HEK293 (cell line): ENCODE measurements at regions not wholly inside any gene's neighbourhood (a gene's known extent, or its start where the extent isn't known, plus 50 kb on each side); places are given as distances from the start of the nearest gene placed in this dataset.

Source experiments
- CTCF ChIA-PET: fragments of 350-600 bp; formaldehyde crosslinking; extraction: SDS; loops from one replicate; lab custom pipeline; 2021; ENCODE audit warnings: antibody characterized with exemption; lab: Yijun Ruan, JAX
- POLR2A ChIA-PET: fragments of 300-600 bp; formaldehyde crosslinking; extraction: SDS; loops from one replicate; lab custom pipeline; 2020; ENCODE audit warnings: antibody characterized with exemption, inconsistent platforms; lab: Yijun Ruan, JAX
- H3K27ac ChIP-seq: fragments of 200-500 bp; sonication (Bioruptor generic); 2 replicates; pipeline ENCODE4 v1.5.1; 2014; ENCODE audit warnings: low read depth, low read length, control low read depth, inconsistent platforms; ENCODE audit errors: extremely low read depth
- H3K36me3 ChIP-seq, 2 experiments: fragments of 200-500 bp in 1 of 2; sonication (Bioruptor generic) in 1 of 2; 1 replicate in 1 of 2; 2 replicates in 1 of 2; pipeline ENCODE4 v1.5.1; 2014 to 2017; ENCODE audit warnings: inconsistent platforms in 2 of 2, low read length in 2 of 2; ENCODE audit not compliant: control insufficient read depth in 2 of 2, insufficient read depth in 1 of 2
- H3K4me1 ChIP-seq: fragments of 200-500 bp; sonication (Bioruptor generic); 2 replicates; pipeline ENCODE4 v1.5.1; 2014; ENCODE audit warnings: mild to moderate bottlenecking, low read length, inconsistent platforms; ENCODE audit not compliant: control insufficient read depth, insufficient read depth
- H3K4me3 ChIP-seq: 2 replicates; pipeline ENCODE4 v1.5.1; 2011; ENCODE audit warnings: low read depth, mild to moderate bottlenecking, control low read depth, low read length, moderate library complexity
- H3K9me3 ChIP-seq: fragments of 200-500 bp; sonication (Bioruptor generic); 2 replicates; pipeline ENCODE4 v1.5.1; 2014; ENCODE audit warnings: low read depth, low read length, inconsistent platforms; ENCODE audit not compliant: control insufficient read depth, insufficient read depth
- BCL11B ChIP-seq: fragments of 450-650 bp; formaldehyde crosslinking; IDR thresholded peaks from 2 replicates; pipeline ENCODE4 v1.5.1; 2016; ENCODE audit warnings: low read depth, missing biosample characterization, missing genetic modification characterization
- HOXA7 ChIP-seq: sonication (generic); formaldehyde crosslinking; IDR thresholded peaks from 2 replicates; pipeline ENCODE4 v1.8.1; 2022; ENCODE audit warnings: missing genetic modification reagents, borderline replicate concordance
- KLF7 ChIP-seq: fragments of 450-650 bp; formaldehyde crosslinking; IDR thresholded peaks from 2 replicates; pipeline ENCODE4 v1.5.1; 2016; ENCODE audit warnings: missing biosample characterization, missing genetic modification characterization, borderline replicate concordance
- KLF8 ChIP-seq: fragments of 450-650 bp; formaldehyde crosslinking; IDR thresholded peaks from 2 replicates; pipeline ENCODE4 v1.5.1; 2016; ENCODE audit warnings: missing biosample characterization, missing genetic modification characterization
- KLF9 ChIP-seq: fragments of 450-650 bp; formaldehyde crosslinking; IDR thresholded peaks from 2 replicates; pipeline ENCODE4 v1.5.1; 2016; ENCODE audit warnings: missing biosample characterization, missing genetic modification characterization, low read depth
- OSR2 ChIP-seq: fragments of 450-650 bp; formaldehyde crosslinking; IDR thresholded peaks from 2 replicates; pipeline ENCODE4 v1.5.1; 2016; ENCODE audit warnings: missing biosample characterization, missing genetic modification characterization
- WT1 ChIP-seq: fragments of 450-650 bp; formaldehyde crosslinking; IDR thresholded peaks from 2 replicates; pipeline ENCODE4 v1.5.1; 2016; ENCODE audit warnings: missing biosample characterization, missing genetic modification characterization
- ZNF10 ChIP-seq: fragments of 450-650 bp; formaldehyde crosslinking; IDR thresholded peaks from 2 replicates; pipeline ENCODE4 v1.5.1; 2017; ENCODE audit warnings: missing biosample characterization, missing genetic modification characterization
- ZNF133 ChIP-seq: fragments of 450-650 bp; formaldehyde crosslinking; IDR thresholded peaks from 2 replicates; pipeline ENCODE4 v1.5.1; 2016; ENCODE audit warnings: missing biosample characterization, missing genetic modification characterization
- ZNF221 ChIP-seq: fragments of 450-650 bp; formaldehyde crosslinking; IDR thresholded peaks from 2 replicates; pipeline ENCODE4 v1.5.1; 2017; ENCODE audit warnings: missing biosample characterization, missing genetic modification characterization, borderline replicate concordance
- ZNF223 ChIP-seq: fragments of 450-650 bp; formaldehyde crosslinking; IDR thresholded peaks from 2 replicates; pipeline ENCODE4 v1.5.1; 2016; ENCODE audit warnings: missing biosample characterization, missing genetic modification characterization
- ZNF311 ChIP-seq: fragments of 450-650 bp; formaldehyde crosslinking; IDR thresholded peaks from 2 replicates; pipeline ENCODE4 v1.5.1; 2017; ENCODE audit warnings: missing biosample characterization, missing genetic modification characterization, borderline replicate concordance
- ZNF335 ChIP-seq: fragments of 450-650 bp; formaldehyde crosslinking; conservative IDR thresholded peaks from 2 replicates; pipeline ENCODE4 v1.5.1; 2016; ENCODE audit warnings: missing biosample characterization, missing genetic modification characterization
- ZNF354C ChIP-seq: fragments of 450-650 bp; formaldehyde crosslinking; IDR thresholded peaks from 2 replicates; pipeline ENCODE4 v1.5.1; 2016; ENCODE audit warnings: missing biosample characterization, missing genetic modification characterization, low read depth, borderline replicate concordance
- ZNF416 ChIP-seq: fragments of 450-650 bp; formaldehyde crosslinking; IDR thresholded peaks from 2 replicates; pipeline ENCODE4 v1.5.1; 2016; ENCODE audit warnings: missing biosample characterization, missing genetic modification characterization
- ZNF423 ChIP-seq: fragments of 450-650 bp; formaldehyde crosslinking; IDR thresholded peaks from 2 replicates; pipeline ENCODE4 v1.5.1; 2016; ENCODE audit warnings: missing biosample characterization, missing genetic modification characterization
- ZNF501 ChIP-seq: fragments of 450-650 bp; formaldehyde crosslinking; IDR thresholded peaks from 2 replicates; pipeline ENCODE4 v1.5.1; 2016; ENCODE audit warnings: missing biosample characterization, missing genetic modification characterization
- ZNF510 ChIP-seq: fragments of 450-650 bp; formaldehyde crosslinking; IDR thresholded peaks from 2 replicates; pipeline ENCODE4 v1.5.1; 2018; ENCODE audit warnings: mild to moderate bottlenecking, missing genetic modification characterization, missing biosample characterization; ENCODE audit not compliant: insufficient replicate concordance
- ZNF514 ChIP-seq: fragments of 450-650 bp; formaldehyde crosslinking; IDR thresholded peaks from 2 replicates; pipeline ENCODE4 v1.5.1; 2016; ENCODE audit warnings: missing biosample characterization, missing genetic modification characterization
- ZNF549 ChIP-seq: fragments of 450-650 bp; IDR thresholded peaks from 2 replicates; pipeline ENCODE4 v1.5.1; 2018; ENCODE audit warnings: missing biosample characterization, missing genetic modification characterization, mild to moderate bottlenecking, inconsistent platforms, moderate library complexity
- ZNF707 ChIP-seq: fragments of 450-650 bp; formaldehyde crosslinking; IDR thresholded peaks from 2 replicates; pipeline ENCODE4 v1.5.1; 2016; ENCODE audit warnings: missing biosample characterization, missing genetic modification characterization
- ZNF768 ChIP-seq: fragments of 450-650 bp; formaldehyde crosslinking; IDR thresholded peaks from 2 replicates; pipeline ENCODE4 v1.5.1; 2018; ENCODE audit warnings: missing biosample characterization, mild to moderate bottlenecking, missing genetic modification characterization
- ZNF791 ChIP-seq: fragments of 450-650 bp; formaldehyde crosslinking; IDR thresholded peaks from 2 replicates; pipeline ENCODE4 v1.5.1; 2016; ENCODE audit warnings: missing biosample characterization, missing genetic modification characterization
- ZNF792 ChIP-seq: fragments of 450-650 bp; formaldehyde crosslinking; IDR thresholded peaks from 2 replicates; pipeline ENCODE4 v1.5.1; 2016; ENCODE audit warnings: missing biosample characterization, missing genetic modification characterization
- ZSCAN30 ChIP-seq: fragments of 450-650 bp; IDR thresholded peaks from 2 replicates; pipeline ENCODE4 v1.5.1; 2018; ENCODE audit warnings: missing biosample characterization, mild to moderate bottlenecking, missing genetic modification characterization, moderate library complexity
- TF ChIP-seq, protein P1 (sequence below): fragments of 450-650 bp; formaldehyde crosslinking; IDR thresholded peaks from 2 replicates; pipeline ENCODE4 v1.5.1; 2016; ENCODE audit warnings: missing biosample characterization, missing genetic modification characterization, borderline replicate concordance
- TF ChIP-seq, protein P2 (sequence below): fragments of 450-650 bp; formaldehyde crosslinking; IDR thresholded peaks from 2 replicates; pipeline ENCODE4 v1.5.1; 2017; ENCODE audit warnings: missing biosample characterization, mild to moderate bottlenecking, missing genetic modification characterization, moderate library complexity
- TF ChIP-seq, protein P3 (sequence below): fragments of 450-650 bp; formaldehyde crosslinking; IDR thresholded peaks from 2 replicates; pipeline ENCODE4 v1.5.1; 2016; ENCODE audit warnings: missing biosample characterization, missing genetic modification characterization

DNA sequence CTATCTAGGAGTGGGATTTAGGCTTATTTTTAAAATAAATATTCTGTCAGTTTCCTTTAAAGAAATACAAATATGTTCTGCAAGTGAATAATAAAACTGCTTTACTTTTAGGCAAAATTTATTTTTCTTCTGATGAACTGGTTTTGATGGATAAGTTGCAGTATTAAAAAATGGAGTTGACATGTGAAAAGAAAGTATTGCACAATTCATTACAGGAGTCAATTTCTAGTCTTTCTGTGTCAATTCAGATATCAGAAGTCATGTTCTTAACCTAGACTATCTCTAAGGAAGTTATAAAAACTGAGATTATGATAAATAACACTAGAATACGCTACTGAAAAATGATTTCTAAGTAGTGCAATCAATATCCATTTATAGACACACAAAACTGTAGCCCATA, 270.2 kb upstream of the TMPRSS15 start:
- H3K36me3 ChIP-seq, result no peaks in the 10 kb centered on the region
- no peak overlapping the region for H3K27ac ChIP-seq
- CTCF ChIA-PET, result no interaction called here
- H3K4me3 ChIP-seq, result no peak overlapping the region
- TF ChIP-seq, protein P1, sequence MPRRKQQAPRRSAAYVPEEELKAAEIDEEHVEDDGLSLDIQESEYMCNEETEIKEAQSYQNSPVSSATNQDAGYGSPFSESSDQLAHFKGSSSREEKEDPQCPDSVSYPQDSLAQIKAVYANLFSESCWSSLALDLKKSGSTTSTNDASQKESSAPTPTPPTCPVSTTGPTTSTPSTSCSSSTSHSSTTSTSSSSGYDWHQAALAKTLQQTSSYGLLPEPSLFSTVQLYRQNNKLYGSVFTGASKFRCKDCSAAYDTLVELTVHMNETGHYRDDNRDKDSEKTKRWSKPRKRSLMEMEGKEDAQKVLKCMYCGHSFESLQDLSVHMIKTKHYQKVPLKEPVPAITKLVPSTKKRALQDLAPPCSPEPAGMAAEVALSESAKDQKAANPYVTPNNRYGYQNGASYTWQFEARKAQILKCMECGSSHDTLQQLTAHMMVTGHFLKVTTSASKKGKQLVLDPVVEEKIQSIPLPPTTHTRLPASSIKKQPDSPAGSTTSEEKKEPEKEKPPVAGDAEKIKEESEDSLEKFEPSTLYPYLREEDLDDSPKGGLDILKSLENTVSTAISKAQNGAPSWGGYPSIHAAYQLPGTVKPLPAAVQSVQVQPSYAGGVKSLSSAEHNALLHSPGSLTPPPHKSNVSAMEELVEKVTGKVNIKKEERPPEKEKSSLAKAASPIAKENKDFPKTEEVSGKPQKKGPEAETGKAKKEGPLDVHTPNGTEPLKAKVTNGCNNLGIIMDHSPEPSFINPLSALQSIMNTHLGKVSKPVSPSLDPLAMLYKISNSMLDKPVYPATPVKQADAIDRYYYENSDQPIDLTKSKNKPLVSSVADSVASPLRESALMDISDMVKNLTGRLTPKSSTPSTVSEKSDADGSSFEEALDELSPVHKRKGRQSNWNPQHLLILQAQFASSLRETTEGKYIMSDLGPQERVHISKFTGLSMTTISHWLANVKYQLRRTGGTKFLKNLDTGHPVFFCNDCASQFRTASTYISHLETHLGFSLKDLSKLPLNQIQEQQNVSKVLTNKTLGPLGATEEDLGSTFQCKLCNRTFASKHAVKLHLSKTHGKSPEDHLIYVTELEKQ (tag by site-specific recombination), result no peak
- TF ChIP-seq KLF8 (no peak), HOXA7 (CRISPR knock-in tag) (no peak), ZNF133 (tag by site-specific recombination) (no peak), ZNF335 (tag by site-specific recombination) (no peak), ZSCAN30 (tag by site-specific recombination) (no peak), ZNF311 (tag by site-specific recombination) (no peak), ZNF792 (tag by site-specific recombination) (no peak), ZNF791 (tag by site-specific recombination) (no peak), ZNF501 (tag by site-specific recombination) (no peak), ZNF423 (tag by site-specific recombination) (no peak), ZNF10 (tag by site-specific recombination) (no peak), ZNF223 (no peak), KLF9 (tag by site-specific recombination) (no peak), ZNF768 (tag by site-specific recombination) (no peak)
- no peaks in the 10 kb centered on the region for H3K4me1 ChIP-seq
- POLR2A ChIA-PET, result no interaction called here
- peaks cover under 1% of the 10 kb centered on the region; the same call in 1 of the 2 replicates for H3K9me3 ChIP-seq

DNA sequence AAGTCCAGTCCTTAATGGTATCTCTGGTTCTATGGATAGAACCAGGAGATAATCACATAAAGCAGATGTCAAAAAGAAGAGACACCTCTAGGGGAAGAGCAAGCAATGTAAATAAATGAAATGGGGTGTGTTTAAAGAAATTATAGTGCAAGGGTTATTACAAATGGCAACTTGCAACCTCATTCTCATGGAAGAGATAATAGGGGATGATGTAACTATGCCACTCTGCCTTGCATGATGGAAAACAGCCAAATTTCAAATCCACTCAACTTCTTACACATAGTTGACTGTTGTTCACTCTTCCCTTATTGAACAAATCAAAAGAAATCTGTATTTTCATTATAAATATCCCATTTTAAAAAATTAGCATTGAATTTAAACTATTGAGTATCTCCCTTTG, 274.0 kb upstream of the TMPRSS15 start:
- TF ChIP-seq ZNF510 (tag by site-specific recombination) (no peak), ZNF549 (tag by site-specific recombination) (no peak), ZNF223 (no peak), WT1 (no peak), ZNF416 (no peak), ZNF514 (no peak), ZNF221 (no peak), KLF7 (tag by site-specific recombination) (no peak), ZNF423 (tag by site-specific recombination) (no peak), ZNF354C (tag by site-specific recombination) (no peak), ZNF707 (tag by site-specific recombination) (no peak), OSR2 (no peak), BCL11B (tag by site-specific recombination) (no peak)
- TF ChIP-seq, protein P2, sequence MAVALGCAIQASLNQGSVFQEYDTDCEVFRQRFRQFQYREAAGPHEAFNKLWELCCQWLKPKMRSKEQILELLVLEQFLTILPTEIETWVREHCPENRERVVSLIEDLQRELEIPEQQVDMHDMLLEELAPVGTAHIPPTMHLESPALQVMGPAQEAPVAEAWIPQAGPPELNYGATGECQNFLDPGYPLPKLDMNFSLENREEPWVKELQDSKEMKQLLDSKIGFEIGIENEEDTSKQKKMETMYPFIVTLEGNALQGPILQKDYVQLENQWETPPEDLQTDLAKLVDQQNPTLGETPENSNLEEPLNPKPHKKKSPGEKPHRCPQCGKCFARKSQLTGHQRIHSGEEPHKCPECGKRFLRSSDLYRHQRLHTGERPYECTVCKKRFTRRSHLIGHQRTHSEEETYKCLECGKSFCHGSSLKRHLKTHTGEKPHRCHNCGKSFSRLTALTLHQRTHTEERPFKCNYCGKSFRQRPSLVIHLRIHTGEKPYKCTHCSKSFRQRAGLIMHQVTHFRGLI (tag by site-specific recombination), result no peak
- TF ChIP-seq, protein P3, sequence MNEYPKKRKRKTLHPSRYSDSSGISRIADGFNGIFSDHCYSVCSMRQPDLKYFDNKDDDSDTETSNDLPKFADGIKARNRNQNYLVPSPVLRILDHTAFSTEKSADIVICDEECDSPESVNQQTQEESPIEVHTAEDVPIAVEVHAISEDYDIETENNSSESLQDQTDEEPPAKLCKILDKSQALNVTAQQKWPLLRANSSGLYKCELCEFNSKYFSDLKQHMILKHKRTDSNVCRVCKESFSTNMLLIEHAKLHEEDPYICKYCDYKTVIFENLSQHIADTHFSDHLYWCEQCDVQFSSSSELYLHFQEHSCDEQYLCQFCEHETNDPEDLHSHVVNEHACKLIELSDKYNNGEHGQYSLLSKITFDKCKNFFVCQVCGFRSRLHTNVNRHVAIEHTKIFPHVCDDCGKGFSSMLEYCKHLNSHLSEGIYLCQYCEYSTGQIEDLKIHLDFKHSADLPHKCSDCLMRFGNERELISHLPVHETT (tag by site-specific recombination), result no peak
- TF ChIP-seq, all 188 proteins: peak for 0
- CTCF ChIA-PET, result no interaction called here
- H3K36me3 ChIP-seq, result no peaks in the 10 kb centered on the region
- no peak overlapping the region for H3K27ac ChIP-seq
- POLR2A ChIA-PET, result no interaction called here
- no peak overlapping the region for H3K4me3 ChIP-seq
- H3K4me1 ChIP-seq, result no peaks in the 10 kb centered on the region
- peaks cover 5% of the 10 kb centered on the region for H3K9me3 ChIP-seq
